Body of pancreas (tissue), 4 donors: ENCODE measurements at regions not wholly inside any gene's neighbourhood (a gene's known extent, or its start where the extent isn't known, plus 50 kb on each side); places are given as distances from the start of the nearest gene placed in this dataset.

Experiments used
- ATAC-seq: fragments of 150-250 bp; one replicate; pipeline ENCODE4 v1.9.1; 2016
- DNase-seq, 4 donors: peaks; one replicate each; pipeline ENCODE4 v3.0.0-alpha.2; 2019
- H3K27ac ChIP-seq, 4 donors: fragments of 200-600 bp; sonication (generic); 1 replicate in 3 of 4; 2 replicates in 1 of 4; pipeline versions ENCODE4 v1.5.1 to v1.6.1; 2016 to 2019; ENCODE audit warnings: mild to moderate bottlenecking in 1 of 4, mixed read lengths in 1 of 4, moderate library complexity in 1 of 4
- H3K27me3 ChIP-seq, 2 donors: fragments of 200-600 bp; sonication (generic); one replicate each; pipeline ENCODE4 v1.6.0; 2016; ENCODE audit warnings: mild to moderate bottlenecking in 1 of 2
- H3K36me3 ChIP-seq, 2 donors: fragments of 200-600 bp; sonication (generic); replicated peaks in 1 of 2; 2 replicates each; pipeline ENCODE4 v1.5.1; 2016; ENCODE audit warnings: low read depth in 2 of 2; ENCODE audit not compliant: insufficient read depth in 1 of 2
- H3K4me1 ChIP-seq: fragments of 200-600 bp; sonication (generic); one replicate; pipeline ENCODE4 v1.6.0; 2016
- H3K4me3 ChIP-seq, 2 donors: fragments of 200-600 bp; sonication (generic); 1 replicate in 1 of 2; 2 replicates in 1 of 2; pipeline ENCODE4 v1.5.1; 2016 to 2019
- H3K9me3 ChIP-seq, 3 donors: fragments of 200-600 bp; sonication (generic); 1 replicate in 2 of 3; 2 replicates in 1 of 3; pipeline ENCODE4 v1.5.1; 2016
- CTCF ChIP-seq, 7 experiments: fragments of 450-650 bp in 4 of 7; fragments of 200-600 bp in 3 of 7; sonication (generic) in 3 of 7; IDR thresholded peaks; one replicate each; pipeline ENCODE4 v1.5.1; 2016 to 2019; ENCODE audit warnings: antibody characterized with exemption in 7 of 7
- POLR2A ChIP-seq, 3 donors: fragments of 450-650 bp; IDR thresholded peaks; one replicate each; pipeline ENCODE4 v1.6.1; 2016; ENCODE audit warnings: antibody characterized with exemption in 3 of 3, mild to moderate bottlenecking in 2 of 3
- WGBS, 2 donors: methylation state at CpG; one replicate each; pipeline ENCODE4 v1.1.5; 2017; 5-methylcytosine and 5-hydroxymethylcytosine counted together
- intact Hi-C: fragments of 100-400 bp; cut with DNase I; formaldehyde crosslinking; loops from one replicate; pipeline ENCODE4 v1.15.1; 2023

DNA sequence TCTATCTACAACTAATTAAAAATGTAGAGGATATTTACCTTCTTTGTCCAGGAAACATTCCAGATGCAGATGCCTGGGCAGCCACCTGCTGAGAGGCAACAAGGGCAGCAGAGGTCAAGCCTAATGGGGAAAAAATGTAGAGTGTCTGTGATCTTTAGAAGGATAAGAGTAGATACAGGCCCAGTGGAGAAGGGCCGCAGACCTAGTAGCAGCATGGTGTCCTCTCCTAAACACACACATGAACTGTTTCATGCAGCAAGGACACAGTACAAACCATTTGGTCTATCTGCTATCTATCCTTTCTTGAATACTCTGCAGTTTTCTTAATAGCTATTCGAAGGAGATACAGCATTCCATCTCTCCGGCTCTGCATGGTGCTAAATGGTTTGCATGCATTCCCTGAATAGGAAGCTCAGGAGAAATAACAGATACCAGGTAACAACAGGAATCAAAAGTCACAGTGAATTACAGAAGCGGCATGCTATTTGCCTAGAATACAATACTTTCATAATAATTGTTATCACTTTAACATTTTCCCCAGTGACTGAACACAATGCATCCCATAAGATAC is 107.3 kb downstream of the ZNF608 start:
- ATAC-seq (no peak), DNase-seq (no peak)
- intact Hi-C loops = no loop called here
- Histone ChIP-seq H3K27me3 (no peaks in the 10 kb centered on the region), H3K9me3 (no peaks in the 10 kb centered on the region), H3K36me3 (peaks cover 0 to 1% of the 10 kb centered on the region in 2 donors), H3K4me3 (no peak overlapping the region), H3K27ac (no peak overlapping the region), H3K4me1 (peaks cover 31% of the 10 kb centered on the region)
- TF ChIP-seq CTCF (IDR thresholded peaks at IDR 0.05) = no peak
- TF ChIP-seq POLR2A (IDR thresholded peaks at IDR 0.05) = no peak
- 81 to 88% methylated on average over 4 of the region's 4 CpGs for WGBS, 2 donors

- Histone ChIP-seq H3K27ac (no peak overlapping the region), H3K27me3 (no peaks in the 10 kb centered on the region), H3K9me3 (no peaks in the 10 kb centered on the region), H3K4me3 (no peak overlapping the region), H3K4me1 (peaks cover 36% of the 10 kb centered on the region), H3K36me3 (no peaks in the 10 kb centered on the region)
- TF ChIP-seq CTCF (IDR thresholded peaks at IDR 0.05) (no peak), POLR2A (IDR thresholded peaks at IDR 0.05) (no peak)
- intact Hi-C loops = no loop called here
- no peak for DNase-seq
- WGBS, 2 donors = 93% methylated on average over 3 of the region's 3 CpGs
- no peak for ATAC-seq
Observed at GRCh38 chr5:124637011-124637410, 109.4 kb downstream of the ZNF608 start.

- no peak overlapping the region for H3K4me3 ChIP-seq
- H3K27ac ChIP-seq = peak overlapping the region in 2 of 4 donors; percentile 27 to 32
- H3K27me3 ChIP-seq = no peaks in the 10 kb centered on the region
- H3K4me1 ChIP-seq = peaks cover 21% of the 10 kb centered on the region
- H3K36me3 ChIP-seq = no peaks in the 10 kb centered on the region
- no peaks in the 10 kb centered on the region for H3K9me3 ChIP-seq
- ATAC-seq = peak; percentile 65
- DNase-seq = no peak
- intact Hi-C loops = no loop called here
- TF ChIP-seq POLR2A (IDR thresholded peaks at IDR 0.05) (no peak), CTCF (IDR thresholded peaks at IDR 0.05) (no peak)
- WGBS, 2 donors = 42 to 46% methylated on average over 3 of the region's 3 CpGs
Observed at GRCh38 chr5:124634741-124635323, 111.6 kb downstream of the ZNF608 start.

GRCh38 chr5:124634228-124634739 is 112.2 kb downstream of the ZNF608 start:
- TF ChIP-seq POLR2A (IDR thresholded peaks at IDR 0.05) (no peak), CTCF (IDR thresholded peaks at IDR 0.05) (no peak)
- intact Hi-C loops = no loop called here
- no peaks in the 10 kb centered on the region for H3K9me3 ChIP-seq
- no peak for ATAC-seq
- WGBS, 2 donors = 17 to 33% methylated on average over 1 of the region's 1 CpG
- no peaks in the 10 kb centered on the region for H3K36me3 ChIP-seq
- no peak overlapping the region for H3K4me3 ChIP-seq
- H3K27me3 ChIP-seq = no peaks in the 10 kb centered on the region
- H3K27ac ChIP-seq = peak overlapping the region in 2 of 4 donors; percentile 27 to 32
- DNase-seq = no peak
- H3K4me1 ChIP-seq = peaks cover 21% of the 10 kb centered on the region

- no peak for ATAC-seq
- 76 to 86% methylated on average over 5 of the region's 5 CpGs for WGBS, 2 donors
Observed at GRCh38 chr5:124633209-124633608, 113.2 kb downstream of the ZNF608 start.

More at GRCh38 chr5:124633209-124633608, 113.2 kb downstream of the ZNF608 start:
- H3K27ac ChIP-seq = peak overlapping the region in 1 of 4 donors; percentile 9
- H3K4me1 ChIP-seq = peaks cover 21% of the 10 kb centered on the region
- intact Hi-C loops = no loop called here
- DNase-seq = no peak
- H3K9me3 ChIP-seq = no peaks in the 10 kb centered on the region
- no peak for TF ChIP-seq POLR2A (IDR thresholded peaks at IDR 0.05)
- TF ChIP-seq CTCF (IDR thresholded peaks at IDR 0.05) = no peak
- no peaks in the 10 kb centered on the region for H3K27me3 ChIP-seq
- H3K36me3 ChIP-seq = no peaks in the 10 kb centered on the region
- no peak overlapping the region for H3K4me3 ChIP-seq
